Tibial nerve (tissue), 4 donors: ENCODE measurements at regions not wholly inside any gene's neighbourhood (a gene's known extent, or its start where the extent isn't known, plus 50 kb on each side); places are given as distances from the start of the nearest gene placed in this dataset. TPM values are rescaled to one million over a fixed set of nuclear protein-coding genes. Genes with fewer than 3 reads are reported as not detected.
"Not testable (repeated sequence)": the region's sequence is repeated elsewhere in the genome, so short reads cannot be mapped to it uniquely, and the experiment has no call there.

Experiments
- DNase-seq, 2 donors: peaks; one replicate each; pipeline ENCODE4 v3.0.0-alpha.2; 2019; ENCODE audit warnings: low spot score in 2 of 2
- H3K27ac ChIP-seq, 4 donors: fragments of 200-600 bp; sonication (generic) in 3 of 4; one replicate each; pipeline ENCODE4 v1.5.1; 2017 to 2019; ENCODE audit warnings: mild to moderate bottlenecking in 1 of 4
- H3K27me3 ChIP-seq, 2 donors: fragments of 200-600 bp; sonication (generic) in 1 of 2; one replicate each; pipeline versions ENCODE4 v1.5.1 to v1.6.0; 2017 to 2019
- H3K36me3 ChIP-seq, 3 donors: fragments of 200-600 bp; sonication (generic); one replicate each; pipeline ENCODE4 v1.5.1; 2018 to 2019
- H3K4me1 ChIP-seq, 4 donors: fragments of 200-600 bp; sonication (generic) in 3 of 4; one replicate each; pipeline ENCODE4 v1.5.1; 2017 to 2019
- H3K4me3 ChIP-seq, 4 donors: fragments of 200-600 bp; sonication (generic) in 3 of 4; one replicate each; pipeline ENCODE4 v1.5.1; 2017 to 2019; ENCODE audit warnings: mild to moderate bottlenecking in 1 of 4, moderate library complexity in 1 of 4
- H3K9me3 ChIP-seq, 4 donors: fragments of 200-600 bp; sonication (generic) in 3 of 4; one replicate each; pipeline ENCODE4 v1.5.1; 2017 to 2019
- EP300 ChIP-seq, 2 donors: sonication (generic); formaldehyde crosslinking; IDR thresholded peaks; one replicate each; pipeline ENCODE4 v1.6.1; 2017; ENCODE audit warnings: antibody characterized with exemption in 2 of 2, mild to moderate bottlenecking in 1 of 2
- POLR2A ChIP-seq, 2 donors: fragments of 450-650 bp; IDR thresholded peaks; one replicate each; pipeline ENCODE4 v1.6.1; 2017; ENCODE audit warnings: antibody characterized with exemption in 2 of 2, mild to moderate bottlenecking in 2 of 2, moderate library complexity in 2 of 2
- WGBS, 2 donors: methylation state at CpG; one replicate each; pipeline ENCODE4 v1.1.5; 2018; 5-methylcytosine and 5-hydroxymethylcytosine counted together
- small RNA-seq: library from RNA; depleted of rRNA; stranded (forward); fragments of <200 nt; gene quantifications from one replicate; pipeline ENCODE3, GENCODE V24; 2016
- TF ChIP-seq, protein P1 (sequence below), 5 experiments: fragments of 200-600 bp in 3 of 5; fragments of 450-650 bp in 2 of 5; sonication (generic) in 3 of 5; IDR thresholded peaks; one replicate each; pipeline ENCODE4 v1.5.1; 2016 to 2019; ENCODE audit warnings: antibody characterized with exemption in 5 of 5, mild to moderate bottlenecking in 3 of 5, moderate library complexity in 2 of 5

DNA sequence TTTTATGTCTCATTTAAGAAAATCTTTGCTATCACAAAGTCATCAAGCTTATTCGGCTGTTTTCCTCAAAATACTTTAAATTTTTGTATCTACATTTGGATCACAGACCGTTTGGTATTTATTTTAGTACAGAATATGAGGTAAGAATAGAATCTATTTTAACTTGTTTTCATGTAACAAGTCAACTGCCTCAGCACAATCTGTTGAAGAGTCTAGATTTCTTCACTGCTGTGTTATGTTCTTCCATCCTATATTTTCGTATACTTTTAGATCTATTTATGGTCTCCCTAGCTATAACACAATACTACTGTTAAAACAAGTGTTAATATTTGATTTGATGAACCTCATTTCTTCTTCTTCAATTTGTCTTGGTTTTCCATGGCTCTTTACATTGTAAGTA is 61.6 kb upstream of the SGCG start:
- DNase-seq = no peak
- H3K36me3 ChIP-seq = no peaks in the 10 kb centered on the region
- TF ChIP-seq EP300 (IDR thresholded peaks at IDR 0.05) (no peak), POLR2A (IDR thresholded peaks at IDR 0.05) (no peak)
- TF ChIP-seq, protein P1, sequence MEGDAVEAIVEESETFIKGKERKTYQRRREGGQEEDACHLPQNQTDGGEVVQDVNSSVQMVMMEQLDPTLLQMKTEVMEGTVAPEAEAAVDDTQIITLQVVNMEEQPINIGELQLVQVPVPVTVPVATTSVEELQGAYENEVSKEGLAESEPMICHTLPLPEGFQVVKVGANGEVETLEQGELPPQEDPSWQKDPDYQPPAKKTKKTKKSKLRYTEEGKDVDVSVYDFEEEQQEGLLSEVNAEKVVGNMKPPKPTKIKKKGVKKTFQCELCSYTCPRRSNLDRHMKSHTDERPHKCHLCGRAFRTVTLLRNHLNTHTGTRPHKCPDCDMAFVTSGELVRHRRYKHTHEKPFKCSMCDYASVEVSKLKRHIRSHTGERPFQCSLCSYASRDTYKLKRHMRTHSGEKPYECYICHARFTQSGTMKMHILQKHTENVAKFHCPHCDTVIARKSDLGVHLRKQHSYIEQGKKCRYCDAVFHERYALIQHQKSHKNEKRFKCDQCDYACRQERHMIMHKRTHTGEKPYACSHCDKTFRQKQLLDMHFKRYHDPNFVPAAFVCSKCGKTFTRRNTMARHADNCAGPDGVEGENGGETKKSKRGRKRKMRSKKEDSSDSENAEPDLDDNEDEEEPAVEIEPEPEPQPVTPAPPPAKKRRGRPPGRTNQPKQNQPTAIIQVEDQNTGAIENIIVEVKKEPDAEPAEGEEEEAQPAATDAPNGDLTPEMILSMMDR (IDR thresholded peaks at IDR 0.05) = no peak
- H3K27ac ChIP-seq = no peak overlapping the region
- WGBS, 2 donors = 66 to 68% methylated on average over 3 of the region's 3 CpGs
- H3K4me1 ChIP-seq = no peaks in the 10 kb centered on the region
- H3K9me3 ChIP-seq = peaks cover 0 to 6% (median 0%) of the 10 kb centered on the region in 4 donors
- H3K27me3 ChIP-seq = no peaks in the 10 kb centered on the region
- no peak overlapping the region for H3K4me3 ChIP-seq

DNA sequence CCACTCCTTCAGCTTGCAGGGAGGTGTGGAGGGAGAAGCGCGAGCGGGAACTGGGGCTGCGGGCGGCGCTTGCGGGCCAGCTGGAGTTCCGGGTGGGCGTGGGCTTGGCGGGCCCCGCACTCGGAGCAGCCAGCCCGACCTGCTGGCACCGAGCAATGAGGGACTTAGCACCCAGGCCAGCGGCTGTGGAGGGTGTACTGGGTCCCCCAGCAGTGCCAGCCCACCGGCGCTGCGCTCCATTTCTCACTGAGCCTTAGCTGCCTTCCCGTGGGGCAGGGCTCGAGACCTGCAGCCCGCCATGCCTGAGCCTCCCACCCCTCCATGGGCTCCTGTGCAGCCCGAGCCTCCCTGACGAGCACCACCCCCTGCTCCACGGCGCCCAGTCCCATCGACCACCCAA is 53.2 kb upstream of the SGCG start:
- not testable (repeated sequence) for H3K9me3 ChIP-seq, H3K27ac ChIP-seq, H3K27me3 ChIP-seq, H3K4me1 ChIP-seq, DNase-seq, H3K36me3 ChIP-seq, H3K4me3 ChIP-seq
- WGBS, 2 donors = 89 to 96% methylated on average over 14 to 22 of the region's 26 CpGs

DNA sequence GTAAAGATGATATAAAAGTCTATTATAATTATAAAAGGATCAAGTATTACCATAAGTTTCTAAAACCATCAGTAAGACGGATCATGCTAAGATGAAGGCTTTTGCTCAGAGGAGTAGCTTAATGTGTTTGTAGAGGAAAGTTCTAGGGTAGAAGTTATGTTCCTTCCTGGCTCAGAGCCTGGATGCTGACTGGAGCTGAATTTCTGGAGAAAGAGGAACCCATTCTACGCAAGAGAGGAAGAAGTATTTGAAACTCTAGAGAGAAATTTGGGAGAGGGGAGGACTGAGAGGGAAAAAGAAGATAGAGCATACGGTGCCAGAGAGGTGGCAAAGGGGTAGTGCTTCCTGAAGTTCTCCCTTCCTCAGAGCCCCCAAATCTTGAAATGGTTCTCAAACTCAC is 51.4 kb upstream of the SGCG start:
- 66 to 67% methylated on average over 3 of the region's 3 CpGs for WGBS, 2 donors
- Histone ChIP-seq H3K4me3 (no peak overlapping the region), H3K27ac (no peak overlapping the region), H3K27me3 (no peaks in the 10 kb centered on the region), H3K36me3 (no peaks in the 10 kb centered on the region), H3K9me3 (no peaks in the 10 kb centered on the region), H3K4me1 (no peaks in the 10 kb centered on the region)
- peak in 1 of 2 donors; percentile 22 for DNase-seq
- peak in 1 of 2 donors; percentile 26 for TF ChIP-seq EP300 (IDR thresholded peaks at IDR 0.05)
- TF ChIP-seq, protein P1 (IDR thresholded peaks at IDR 0.05) = no peak

Small RNA genes lying in the stretch of these regions (small RNA-seq; reads per million reads assigned to genes)
- not detected for gene MTND3P1
- not detected for gene RF00049
